NCI-H1436 treated with DMSO at 0.1 percent for 48 hours (cell line): ENCODE measurements at regions not wholly inside any gene's neighbourhood (a gene's known extent, or its start where the extent isn't known, plus 50 kb on each side); places are given as distances from the start of the nearest gene placed in this dataset.

Source experiments
- DNase-seq: peaks from one replicate; lab custom pipeline; 2025; lab: John Stamatoyannopoulos, UW

DNA sequence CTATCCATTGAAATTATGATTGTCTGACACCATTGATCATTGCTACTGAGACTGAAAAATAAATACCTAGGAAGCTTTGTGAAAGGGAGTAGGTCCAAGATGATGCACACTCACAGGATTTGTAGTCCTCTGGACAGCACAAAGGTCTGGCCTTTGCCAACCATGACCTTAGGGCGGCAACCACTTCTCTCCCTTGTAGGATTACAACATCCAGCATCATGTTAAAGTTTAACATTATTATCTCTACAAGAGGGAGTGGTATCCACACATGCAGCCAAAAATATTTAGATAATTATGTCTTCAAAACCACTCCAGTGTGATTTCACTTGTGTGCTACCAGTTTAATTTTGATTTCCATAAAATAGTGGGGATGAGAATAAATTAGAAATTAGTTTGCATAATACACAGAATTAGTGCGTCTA is 51.1 kb upstream of the NHSL1 start:
- no peak for DNase-seq

DNA sequence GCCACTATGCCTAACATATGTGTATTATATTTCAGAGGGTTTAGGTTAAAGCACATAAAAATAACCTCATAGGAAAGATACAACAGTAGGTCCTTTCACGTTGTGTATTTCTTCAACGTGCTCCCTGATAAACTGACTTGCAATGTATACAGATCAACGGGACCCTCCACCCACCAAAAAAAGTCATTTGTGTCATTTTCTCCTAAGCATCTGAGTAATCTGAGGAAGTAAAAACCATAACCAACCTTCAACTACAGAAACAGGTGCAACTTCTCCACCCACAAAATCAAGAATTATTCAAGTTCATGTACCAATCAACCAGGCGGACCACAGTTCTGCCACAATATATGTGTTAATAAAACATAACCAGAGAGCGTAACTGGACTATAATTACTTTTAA is 54.9 kb upstream of the NHSL1 start:
- no peak for DNase-seq

DNA sequence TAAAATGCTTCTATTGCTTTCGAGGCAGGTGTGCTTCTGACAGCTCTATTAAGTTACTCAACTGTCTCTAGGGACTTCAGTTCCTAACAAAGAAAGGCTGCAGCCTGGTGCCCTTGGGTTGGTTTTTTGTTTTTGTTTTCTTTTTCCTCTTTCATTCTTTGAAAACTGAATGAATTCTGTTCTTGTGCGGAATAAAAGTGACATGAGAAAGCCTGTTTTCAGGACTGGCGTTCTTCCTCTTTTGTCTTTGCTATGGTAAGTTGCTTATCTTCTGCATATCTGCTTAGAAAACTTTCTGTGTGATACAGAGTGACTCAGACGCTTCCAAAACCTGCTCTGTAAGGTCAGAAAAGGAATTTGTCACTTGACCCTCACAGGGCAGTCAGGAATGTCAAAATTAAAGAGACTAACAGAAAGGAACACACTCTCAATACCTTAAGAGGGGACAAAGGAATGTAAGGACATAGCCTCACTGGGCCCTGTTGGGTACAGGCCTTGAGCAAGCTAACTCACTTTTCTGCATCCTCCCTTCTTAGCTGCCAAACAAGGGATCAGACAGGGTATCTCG is 56.2 kb upstream of the NHSL1 start:
- DNase-seq, result no peak

DNA sequence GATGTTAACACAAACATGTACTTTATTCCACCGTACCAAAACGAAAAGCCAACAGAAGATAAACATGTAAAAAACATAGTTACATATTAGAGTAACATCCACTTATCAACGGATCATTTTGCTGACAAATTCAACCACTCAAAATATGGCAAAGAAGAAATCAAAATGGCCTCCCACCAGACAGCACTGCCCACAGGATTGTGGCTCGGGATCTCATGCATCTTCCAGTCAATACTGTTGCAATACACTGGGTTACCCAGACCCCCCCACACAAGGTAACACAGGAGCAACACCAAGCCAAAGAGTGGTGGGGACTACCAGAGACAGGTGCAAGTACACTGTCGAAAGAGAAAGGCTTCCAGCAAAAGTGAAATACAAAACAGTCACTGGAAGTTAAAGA is 57.9 kb upstream of the NHSL1 start:
- DNase-seq, result no peak

DNA sequence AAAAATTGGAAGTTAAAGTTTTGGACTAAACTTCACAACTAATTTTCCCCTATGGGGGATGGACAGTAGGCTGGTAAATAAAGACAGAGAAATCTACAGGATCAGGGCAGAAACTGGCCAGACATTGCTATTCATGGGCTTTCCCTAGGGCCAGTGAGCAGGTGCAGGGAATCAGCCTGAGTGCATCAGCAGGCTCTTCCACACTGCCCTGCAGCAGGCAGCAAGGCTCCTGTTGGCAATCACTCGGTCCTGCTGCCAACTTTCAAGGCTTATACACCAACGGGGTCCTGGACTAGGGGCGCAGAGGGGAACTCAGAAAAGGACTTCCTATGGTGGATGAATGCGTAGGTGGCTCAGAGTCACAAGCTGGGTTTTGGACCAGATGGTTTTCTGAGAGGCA is 59.8 kb upstream of the NHSL1 start:
- no peak for DNase-seq

DNA sequence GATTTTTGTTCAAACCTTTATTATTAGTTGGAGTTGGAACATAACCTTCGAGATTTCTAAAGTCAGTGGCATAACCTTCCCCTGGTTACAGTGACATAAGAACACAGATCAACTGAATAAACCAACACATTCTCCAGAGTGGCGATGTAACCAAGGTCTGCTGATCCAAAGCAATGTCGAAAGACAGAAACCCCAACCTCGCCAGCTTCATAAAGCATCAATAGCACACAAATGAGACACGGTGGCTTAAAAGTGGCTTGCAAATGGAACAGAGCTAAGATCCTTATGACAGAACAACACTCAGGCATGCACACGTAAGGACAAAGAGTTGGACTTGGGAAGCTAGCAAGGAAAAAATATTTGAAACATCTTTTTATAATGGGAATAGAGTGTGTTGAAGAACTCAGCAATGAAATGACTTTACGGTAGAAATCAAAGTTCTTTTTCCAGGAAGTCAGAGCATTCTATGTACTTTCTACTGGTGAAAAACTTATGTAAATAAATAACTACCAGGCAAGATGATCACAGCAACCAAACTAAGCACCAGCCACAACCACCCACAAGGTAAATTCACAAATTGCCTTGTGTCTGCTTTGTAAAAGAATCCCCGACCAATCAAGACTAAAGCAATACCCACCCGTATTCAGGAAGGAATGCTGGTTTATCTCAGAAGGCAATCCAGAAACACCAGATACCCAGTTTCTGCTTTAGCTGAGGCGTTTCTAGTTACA is 61.0 kb upstream of the NHSL1 start:
- DNase-seq, result no peak

DNA sequence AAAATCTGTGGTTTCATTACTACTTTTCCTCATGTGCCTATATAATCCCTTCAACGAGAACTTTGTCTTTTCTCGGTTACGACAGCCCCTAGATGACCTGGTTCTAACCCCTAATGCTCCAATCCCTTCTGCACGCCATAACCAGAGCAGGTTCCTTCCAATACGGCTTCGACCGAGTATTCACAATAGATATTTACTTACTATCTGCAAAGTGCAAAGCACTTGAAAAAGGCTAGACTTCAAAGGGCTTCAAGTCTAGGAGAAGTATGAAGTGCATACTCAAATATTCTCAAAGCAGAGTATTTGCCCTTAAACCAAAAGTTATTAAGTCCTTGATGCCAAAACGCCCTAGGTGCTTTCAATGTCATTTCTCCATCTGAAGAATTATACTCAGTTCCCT is 63.4 kb upstream of the NHSL1 start:
- DNase-seq, result no peak

DNA sequence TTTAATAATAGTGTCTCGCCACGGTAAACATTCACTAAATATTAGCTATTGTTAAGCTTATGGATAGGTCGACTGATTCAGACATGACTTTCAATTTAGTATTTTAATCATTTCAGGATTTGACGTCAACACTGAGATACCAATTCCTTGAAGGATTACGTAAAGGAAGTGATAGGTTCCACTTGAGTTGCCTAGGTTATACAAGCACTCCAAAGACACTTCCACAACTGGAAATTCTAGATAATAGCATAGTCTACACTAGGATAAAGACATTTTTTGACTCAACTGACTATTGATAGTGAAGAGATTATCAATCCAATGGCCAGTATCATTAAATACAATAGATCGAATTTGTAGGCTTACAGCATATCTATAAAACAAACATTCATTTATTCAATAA is 63.9 kb upstream of the NHSL1 start:
- no peak for DNase-seq

DNA sequence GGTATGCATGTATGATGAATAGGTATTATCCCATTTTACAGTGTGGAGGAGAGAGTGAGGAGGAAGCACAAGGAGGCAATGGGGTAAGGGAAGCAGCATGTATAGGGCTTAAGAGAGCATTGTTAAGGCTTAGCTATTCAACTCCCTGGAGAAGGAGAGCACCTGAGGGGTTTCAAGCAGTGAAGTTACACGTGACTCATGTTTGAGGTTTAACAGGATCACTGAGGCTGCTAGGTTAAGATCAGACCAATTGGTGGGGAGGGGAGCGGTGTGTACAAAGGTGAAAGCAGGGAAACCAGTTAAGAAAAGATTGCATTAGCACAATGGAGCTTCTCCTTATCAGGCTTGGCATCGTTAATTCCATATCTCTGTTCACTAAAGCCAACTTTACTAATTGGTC is 64.4 kb upstream of the NHSL1 start:
- no peak for DNase-seq

DNA sequence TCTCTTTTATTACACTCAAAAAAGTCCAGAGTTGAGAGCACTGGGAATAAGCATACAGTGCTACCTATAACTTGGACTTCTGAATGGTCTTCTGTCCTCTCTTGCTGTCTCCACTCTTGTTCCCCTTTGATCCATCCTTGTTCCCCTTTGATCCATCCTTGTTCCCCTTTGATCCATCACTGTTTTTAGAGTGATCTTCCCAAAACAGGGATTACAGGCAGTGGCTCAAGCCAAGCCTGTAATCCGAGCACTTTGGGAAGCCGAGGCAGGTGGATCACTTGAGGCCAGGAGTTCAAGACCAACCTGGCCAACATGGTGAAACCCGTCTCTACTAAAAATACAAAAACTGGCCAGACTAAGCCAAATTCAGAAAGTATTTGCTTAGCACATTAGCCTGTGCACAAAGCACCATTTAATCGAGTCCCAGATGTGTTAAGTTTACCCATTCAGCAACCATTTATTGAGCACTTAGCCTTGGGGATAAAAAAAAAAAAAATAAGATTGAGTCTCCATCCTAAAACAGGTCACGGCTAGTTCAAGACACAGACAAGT is 65.0 kb upstream of the NHSL1 start:
- DNase-seq, result no peak

DNA sequence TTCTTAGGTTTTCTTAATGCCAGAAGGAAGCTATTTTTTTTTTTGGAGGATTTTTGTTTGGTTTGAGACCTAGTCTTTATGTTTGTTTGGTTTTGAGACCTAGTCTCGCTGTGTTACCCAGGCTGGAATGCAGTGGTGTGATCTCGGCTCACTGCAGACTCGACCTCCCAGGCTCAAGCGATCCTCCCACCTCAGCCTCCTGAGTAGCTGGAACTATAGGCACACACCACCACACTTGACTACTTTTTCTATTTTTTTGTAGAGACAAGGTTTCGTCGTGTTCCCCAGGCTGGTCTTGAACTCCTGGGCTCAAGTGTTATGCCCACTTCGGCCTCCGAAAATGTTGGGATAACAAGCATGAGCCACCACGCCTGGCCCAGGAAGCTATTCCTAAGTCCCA is 67.8 kb upstream of the NHSL1 start:
- DNase-seq, result no peak

DNA sequence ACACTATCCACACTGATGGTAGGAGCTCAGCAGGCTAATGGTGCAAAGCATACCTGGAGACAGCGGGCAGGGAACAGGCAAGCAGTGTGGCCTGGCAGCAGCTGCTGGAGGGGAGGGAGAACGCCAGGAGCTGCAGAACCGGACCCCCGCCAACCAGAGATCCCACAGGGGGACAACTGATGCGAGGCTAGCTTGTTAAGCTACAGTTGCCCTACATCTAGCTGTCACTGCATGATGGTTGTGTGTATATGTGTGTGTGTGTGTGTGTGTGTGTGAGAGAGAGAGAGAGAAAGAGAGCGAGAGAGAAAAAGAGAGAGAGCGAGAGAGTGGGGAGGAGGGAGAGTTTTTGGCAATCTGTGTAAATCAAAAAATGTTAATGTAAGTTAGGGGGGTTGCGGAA is 69.7 kb upstream of the NHSL1 start:
- DNase-seq, result no peak

DNA sequence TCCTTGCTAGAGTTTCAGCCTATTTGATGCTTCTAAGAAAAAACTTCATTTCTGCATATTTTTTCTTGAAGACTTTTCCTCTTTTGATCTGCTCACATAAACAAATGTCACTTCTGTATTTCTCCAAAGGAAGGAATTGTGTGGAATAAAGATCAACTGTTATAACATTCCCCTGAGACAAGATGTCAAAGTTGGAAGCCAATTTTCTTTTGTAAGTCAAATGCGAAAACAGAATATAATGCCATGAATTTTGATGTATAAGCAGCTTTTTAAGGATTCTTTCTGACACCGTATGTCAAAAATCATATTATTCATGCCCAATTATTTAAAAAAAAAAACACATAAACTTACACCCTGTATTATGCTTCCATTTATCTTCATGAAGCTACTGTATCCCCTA is 70.3 kb upstream of the NHSL1 start:
- DNase-seq, result no peak

DNA sequence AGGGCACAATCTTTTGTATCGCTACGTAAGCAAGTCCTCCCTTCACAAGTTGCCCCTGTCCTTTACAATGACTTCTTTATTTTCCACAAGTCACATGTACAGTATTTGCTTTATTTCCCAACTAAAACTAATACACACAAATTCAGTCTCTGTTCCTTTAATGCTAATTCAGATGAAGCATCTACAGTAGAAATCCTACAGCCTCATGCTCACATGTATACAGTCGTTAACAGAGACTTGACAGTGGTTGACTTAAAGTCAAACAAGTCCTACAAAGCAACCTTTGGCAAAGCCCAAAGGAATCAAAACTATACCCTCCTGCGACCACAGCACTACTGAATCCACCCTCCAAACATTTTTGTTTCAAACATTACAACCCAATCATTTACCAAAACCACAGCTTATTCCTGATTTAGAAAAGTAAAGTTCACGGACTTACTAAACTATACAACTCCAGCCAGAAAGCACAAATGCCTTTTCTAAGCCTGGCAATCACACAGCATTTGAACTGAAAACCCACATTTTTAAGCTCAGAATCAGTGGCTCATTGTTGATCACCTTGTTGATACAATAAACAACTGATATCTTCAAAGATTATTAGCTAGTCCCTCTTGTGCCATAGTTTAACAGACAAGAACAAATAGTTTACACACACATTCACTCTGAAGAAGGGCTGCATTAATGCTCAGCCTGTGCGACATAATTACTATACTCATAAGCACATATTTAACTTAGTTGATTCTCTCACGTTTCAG is 70.9 kb upstream of the NHSL1 start:
- DNase-seq, result no peak

DNA sequence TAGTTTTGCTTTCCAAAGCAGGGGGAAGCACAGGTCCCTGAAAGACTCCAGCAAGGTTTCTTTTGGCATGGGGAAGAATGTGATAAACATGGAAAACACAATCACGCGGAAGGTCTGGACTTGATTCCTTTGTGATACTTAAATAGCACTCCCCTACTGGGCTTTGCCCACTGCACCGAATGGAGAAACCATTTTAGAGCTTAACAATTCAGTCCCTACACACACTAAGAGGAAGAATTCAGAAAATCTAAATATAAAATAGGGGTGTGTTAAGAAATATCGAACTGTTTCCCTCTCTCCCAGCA is 71.4 kb upstream of the NHSL1 start:
- DNase-seq, result no peak

DNA sequence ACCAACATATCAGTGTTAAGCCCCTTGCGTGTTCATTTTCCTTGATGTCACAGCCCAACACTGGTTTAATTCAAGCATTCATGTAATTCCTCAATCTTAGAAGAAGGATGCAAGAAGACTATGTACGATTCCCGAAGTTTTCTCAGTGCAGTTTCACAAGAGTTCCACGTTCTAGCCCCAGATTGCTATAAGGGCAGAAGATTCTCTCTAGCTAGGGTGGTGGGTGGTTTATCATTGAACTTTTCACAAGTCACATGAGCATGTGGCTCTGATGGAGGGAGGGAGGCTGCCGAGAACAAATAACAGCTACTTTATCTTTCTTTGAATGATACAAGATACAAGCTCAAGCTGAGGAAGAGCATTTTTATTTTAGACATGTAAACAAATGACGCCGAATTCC is 71.9 kb upstream of the NHSL1 start:
- no peak for DNase-seq

DNA sequence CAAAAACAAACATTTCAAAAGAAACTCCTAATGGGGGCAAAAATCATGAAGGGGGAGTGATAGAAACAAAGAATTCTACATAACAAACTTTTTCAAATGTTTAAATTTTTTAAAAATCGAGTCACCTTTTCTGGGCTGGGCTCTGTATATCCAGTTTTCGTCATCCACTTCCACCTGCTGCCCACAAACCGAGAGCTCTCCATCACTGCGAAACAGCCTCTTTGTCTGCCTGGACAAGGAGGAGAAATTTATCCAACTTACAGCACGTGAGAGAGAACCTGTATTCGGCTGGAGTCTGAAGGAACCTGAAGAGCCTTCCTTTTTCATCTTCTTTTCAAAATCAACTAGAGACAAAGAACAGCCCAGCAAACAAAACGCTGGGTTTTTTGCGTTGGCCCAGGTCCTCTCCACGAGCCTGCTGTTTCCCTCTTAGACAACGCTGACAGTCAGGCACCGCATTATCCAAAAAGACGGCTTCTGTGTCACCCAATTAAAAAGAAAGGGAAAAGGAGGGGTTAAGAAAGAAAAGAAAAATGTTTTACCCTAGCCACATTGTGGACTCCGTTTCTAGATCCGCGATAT is 72.4 kb upstream of the NHSL1 start:
- no peak for DNase-seq

DNA sequence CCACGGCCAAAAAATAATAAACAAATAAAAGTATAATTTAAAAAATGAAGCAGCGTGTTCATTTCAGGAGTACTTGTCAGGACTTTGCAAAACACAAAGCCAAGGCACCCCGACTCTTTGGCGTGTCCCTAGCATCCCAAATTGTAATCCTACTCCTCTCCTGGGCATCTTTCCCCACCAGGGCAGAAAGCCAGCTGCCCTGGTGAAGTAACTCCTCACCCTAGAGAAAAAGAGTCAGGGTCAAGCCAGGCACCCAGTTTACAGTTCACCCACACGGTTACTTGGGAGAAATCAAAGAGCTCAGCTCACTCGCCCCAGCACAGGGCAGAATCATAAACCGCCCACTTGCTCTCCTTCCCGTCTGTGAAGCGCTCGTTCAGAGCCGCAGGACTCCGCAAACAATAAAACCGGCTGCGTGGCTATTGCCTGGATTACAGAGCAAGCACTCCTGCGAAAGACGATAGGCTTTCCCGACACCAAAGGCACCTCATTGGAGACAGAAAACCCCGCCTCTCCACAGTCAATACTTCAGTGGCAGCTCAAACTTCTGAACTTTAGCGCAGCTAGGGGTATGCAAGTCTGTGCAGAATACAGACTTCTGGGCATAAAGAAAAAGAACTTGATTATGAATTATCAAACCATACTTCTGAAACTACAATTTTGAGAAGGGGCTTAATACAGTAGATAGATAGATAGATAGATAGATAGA is 73.0 kb upstream of the NHSL1 start:
- no peak for DNase-seq

DNA sequence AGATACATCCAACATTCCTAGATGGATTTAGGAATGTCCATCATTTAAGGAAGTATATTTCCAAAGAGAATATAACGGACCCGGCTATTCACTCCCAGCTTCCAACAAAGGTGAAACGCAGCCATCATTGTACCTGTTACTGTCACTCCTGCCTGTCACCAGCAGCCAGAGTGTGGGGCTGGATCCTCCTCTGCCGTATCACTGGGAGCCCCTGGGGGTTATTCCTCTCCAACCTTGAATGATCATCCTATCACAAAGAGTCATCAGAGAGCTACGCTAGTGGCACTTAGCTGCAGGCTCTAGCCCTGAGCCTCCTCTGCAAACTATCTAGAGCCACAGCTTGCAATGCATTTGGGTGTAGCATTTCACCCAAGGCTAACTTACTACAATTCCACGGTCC is 73.6 kb upstream of the NHSL1 start:
- DNase-seq, result no peak

DNA sequence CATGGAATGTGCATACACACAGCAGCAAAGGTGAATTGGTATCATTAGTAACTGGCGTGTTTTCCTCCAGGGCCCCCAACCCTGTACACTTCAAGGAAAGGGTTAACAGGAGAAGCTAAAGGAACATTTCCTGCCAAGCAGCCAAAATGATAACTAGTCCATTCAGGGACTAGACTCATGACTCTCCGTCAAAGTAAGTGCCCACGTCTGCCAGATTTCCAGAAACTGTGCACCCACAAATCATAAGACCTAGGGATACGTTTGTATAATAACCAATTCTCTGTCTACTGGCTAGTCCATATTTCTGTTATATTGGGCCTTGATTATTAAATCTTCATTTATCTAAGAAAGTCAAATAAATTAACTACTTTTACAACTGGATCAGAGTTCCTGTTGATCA is 76.0 kb upstream of the NHSL1 start:
- DNase-seq, result no peak

DNA sequence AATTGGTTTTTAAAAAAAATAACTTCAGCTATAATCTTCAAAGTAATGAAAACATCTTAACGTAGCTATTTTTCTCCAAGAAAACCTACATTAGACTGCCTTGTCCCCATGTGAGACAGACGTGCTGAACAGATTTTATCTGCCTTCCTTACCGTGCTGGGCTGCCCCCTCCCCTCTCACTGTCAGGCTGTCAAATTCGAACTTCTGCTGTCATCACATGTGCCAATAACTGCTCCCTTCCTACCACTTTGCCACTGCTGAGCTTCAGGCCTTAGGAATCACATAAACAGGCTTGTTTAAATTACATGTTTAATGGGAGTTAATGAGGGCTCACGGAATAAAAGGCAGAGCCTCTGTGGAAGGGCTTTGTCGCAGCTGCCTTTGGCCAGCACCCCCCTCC is 77.0 kb upstream of the NHSL1 start:
- peak; percentile 33 for DNase-seq

DNA sequence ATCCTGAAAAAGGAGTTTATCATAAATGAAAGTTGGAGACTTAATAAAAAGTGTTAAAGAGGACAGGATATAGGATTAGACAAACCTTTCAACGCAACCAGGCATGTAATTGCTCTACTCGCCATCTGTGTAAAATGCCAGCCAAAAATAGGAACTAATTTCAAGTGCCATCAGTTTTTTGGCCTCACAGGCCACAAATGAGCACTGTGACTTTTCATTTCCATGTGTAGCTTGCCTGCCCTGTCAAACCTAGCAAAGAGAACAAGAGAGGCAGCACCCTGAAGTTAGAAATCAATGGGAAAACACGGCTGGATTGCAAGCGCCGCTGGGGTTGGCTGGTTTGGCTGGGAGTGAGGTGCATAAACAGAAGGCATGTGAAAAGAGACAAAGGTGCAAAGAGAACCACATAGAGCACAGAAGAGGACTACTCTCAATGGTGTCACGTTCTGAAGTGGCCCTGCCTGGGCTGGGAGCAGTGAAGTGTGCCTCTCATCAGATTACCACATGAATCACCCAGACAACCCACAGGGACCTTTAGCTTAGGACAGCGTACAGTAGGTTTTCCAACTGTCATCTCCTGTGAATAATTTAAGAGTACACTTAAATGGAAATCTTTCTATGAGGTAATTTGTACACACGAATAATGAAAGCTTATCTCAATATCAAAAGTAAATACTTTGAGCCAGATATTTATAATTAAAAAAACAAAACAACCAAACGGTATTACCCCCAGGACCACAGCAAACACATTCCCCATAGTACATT is 78.0 kb upstream of the NHSL1 start:
- DNase-seq, result peak; percentile 48
